OCI-LY1 (cell line): ENCODE measurements at regions not wholly inside any gene's neighbourhood (a gene's known extent, or its start where the extent isn't known, plus 50 kb on each side); places are given as distances from the start of the nearest gene placed in this dataset.

Experiments
- H2AFZ ChIP-seq: fragments of 200-600 bp; sonication (generic), shearing (Covaris generic); 2 replicates; pipeline ENCODE4 v1.6.0; 2014; ENCODE audit warnings: antibody characterized with exemption, mild to moderate bottlenecking, low read length
- H3F3A ChIP-seq: fragments of 200-600 bp; sonication (generic), shearing (Covaris generic); 2 replicates; pipeline ENCODE4 v1.6.0; 2014; ENCODE audit warnings: mild to moderate bottlenecking, antibody characterized with exemption, low read length, moderate library complexity; ENCODE audit not compliant: insufficient read depth
- H3K27ac ChIP-seq: fragments of 200-600 bp; sonication (generic); 2 replicates; pipeline ENCODE4 v1.5.1; 2014; ENCODE audit warnings: low read length, mixed run types, mild to moderate bottlenecking, low read depth; ENCODE audit not compliant: poor library complexity, severe bottlenecking
- H3K27me3 ChIP-seq: fragments of 200-600 bp; sonication (generic); 2 replicates; pipeline ENCODE4 v1.6.0; 2014; ENCODE audit warnings: antibody characterized with exemption, mild to moderate bottlenecking, low read length, moderate library complexity; ENCODE audit not compliant: insufficient read depth
- H3K36me3 ChIP-seq: fragments of 200-600 bp; sonication (generic); 2 replicates; pipeline ENCODE4 v1.6.1; 2014; ENCODE audit warnings: mild to moderate bottlenecking, antibody characterized with exemption, low read length, moderate library complexity, mixed read lengths; ENCODE audit not compliant: insufficient read depth
- H3K4me1 ChIP-seq: fragments of 200-600 bp; sonication (generic); 2 replicates; pipeline ENCODE4 v1.5.1; 2014; ENCODE audit warnings: mild to moderate bottlenecking, low read length, moderate library complexity; ENCODE audit not compliant: insufficient read depth, severe bottlenecking
- H3K4me2 ChIP-seq: fragments of 200-600 bp; sonication (generic), shearing (Covaris generic); 2 replicates; pipeline ENCODE4 v1.6.1; 2014; ENCODE audit warnings: low read length
- H3K4me3 ChIP-seq: fragments of 200-600 bp; sonication (generic); 2 replicates; pipeline ENCODE4 v1.5.1; 2014; ENCODE audit warnings: low read length, low read depth, mild to moderate bottlenecking, mixed read lengths; ENCODE audit not compliant: poor library complexity, severe bottlenecking
- H3K79me2 ChIP-seq: fragments of 200-600 bp; shearing (Covaris generic); 2 replicates; pipeline ENCODE4 v1.6.1; 2016; ENCODE audit warnings: mixed run types, low read length, mixed read lengths; ENCODE audit not compliant: insufficient read depth
- H3K9ac ChIP-seq: fragments of 200-600 bp; sonication (generic), shearing (Covaris generic); 2 replicates; pipeline ENCODE4 v1.6.1; 2014; ENCODE audit warnings: mild to moderate bottlenecking, low read length, mixed read lengths
- H3K9me2 ChIP-seq: fragments of 200-600 bp; sonication (generic), shearing (Covaris generic); 2 replicates; pipeline ENCODE4 v1.6.1; 2014; ENCODE audit warnings: low read depth, mild to moderate bottlenecking, low read length, mixed read lengths
- H3K9me3 ChIP-seq: fragments of 200-600 bp; shearing (Covaris generic); 2 replicates; pipeline ENCODE4 v1.6.1; 2014; ENCODE audit warnings: low read length, mixed read lengths
- H4K20me1 ChIP-seq: fragments of 200-600 bp; sonication (generic), shearing (Covaris generic); 2 replicates; pipeline ENCODE4 v1.6.0; 2016; ENCODE audit warnings: mild to moderate bottlenecking, low read length; ENCODE audit not compliant: insufficient read depth
- EZH2 ChIP-seq: fragments of 200-600 bp; sonication (generic), shearing (Covaris generic); IDR thresholded peaks from 2 replicates; pipeline ENCODE4 v1.8.0; 2017; ENCODE audit warnings: borderline replicate concordance, mixed run types, mild to moderate bottlenecking, antibody characterized with exemption, low read length, moderate library complexity, mixed read lengths
- TF ChIP-seq, protein P1 (sequence below): fragments of 200-600 bp; sonication (generic), shearing (Covaris generic); IDR thresholded peaks from 2 replicates; pipeline ENCODE4 v1.5.1; 2017; ENCODE audit warnings: mild to moderate bottlenecking, antibody characterized with exemption, low read length, moderate library complexity, mixed read lengths

DNA sequence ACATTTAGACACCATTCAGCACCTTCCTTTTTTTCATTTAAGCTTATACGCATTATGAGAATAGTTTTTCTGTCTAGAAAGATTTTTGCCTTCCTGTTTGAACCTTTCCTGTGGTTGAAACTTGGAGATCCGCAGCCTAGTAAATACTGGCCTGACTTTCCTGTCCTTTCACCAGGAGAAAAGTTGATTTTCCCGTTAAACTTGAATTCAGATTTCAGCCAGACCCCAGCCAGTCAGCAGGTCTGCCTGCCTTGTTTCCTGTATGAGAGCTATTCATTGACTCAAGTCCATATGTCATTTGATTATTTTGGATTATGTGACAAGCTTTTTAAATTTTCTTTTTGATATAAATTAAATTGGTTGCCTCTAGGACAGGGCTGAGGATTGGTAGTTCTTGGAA lies 71.5 kb downstream of the EVX1 start:
- Histone ChIP-seq H3K79me2 (no peaks in the 10 kb centered on the region), H3K27ac (no peak overlapping the region), H3K4me2 (no peak overlapping the region), H3K4me3 (no peak overlapping the region), H3K36me3 (no peaks in the 10 kb centered on the region), H3F3A (no peaks in the 10 kb centered on the region), H3K9me3 (no peaks in the 10 kb centered on the region), H3K4me1 (no peaks in the 10 kb centered on the region), H2AFZ (no peak overlapping the region), H3K9me2 (no peaks in the 10 kb centered on the region), H3K27me3 (no peaks in the 10 kb centered on the region), H4K20me1 (no peaks in the 10 kb centered on the region), H3K9ac (no peak overlapping the region)
- TF ChIP-seq, protein P1, sequence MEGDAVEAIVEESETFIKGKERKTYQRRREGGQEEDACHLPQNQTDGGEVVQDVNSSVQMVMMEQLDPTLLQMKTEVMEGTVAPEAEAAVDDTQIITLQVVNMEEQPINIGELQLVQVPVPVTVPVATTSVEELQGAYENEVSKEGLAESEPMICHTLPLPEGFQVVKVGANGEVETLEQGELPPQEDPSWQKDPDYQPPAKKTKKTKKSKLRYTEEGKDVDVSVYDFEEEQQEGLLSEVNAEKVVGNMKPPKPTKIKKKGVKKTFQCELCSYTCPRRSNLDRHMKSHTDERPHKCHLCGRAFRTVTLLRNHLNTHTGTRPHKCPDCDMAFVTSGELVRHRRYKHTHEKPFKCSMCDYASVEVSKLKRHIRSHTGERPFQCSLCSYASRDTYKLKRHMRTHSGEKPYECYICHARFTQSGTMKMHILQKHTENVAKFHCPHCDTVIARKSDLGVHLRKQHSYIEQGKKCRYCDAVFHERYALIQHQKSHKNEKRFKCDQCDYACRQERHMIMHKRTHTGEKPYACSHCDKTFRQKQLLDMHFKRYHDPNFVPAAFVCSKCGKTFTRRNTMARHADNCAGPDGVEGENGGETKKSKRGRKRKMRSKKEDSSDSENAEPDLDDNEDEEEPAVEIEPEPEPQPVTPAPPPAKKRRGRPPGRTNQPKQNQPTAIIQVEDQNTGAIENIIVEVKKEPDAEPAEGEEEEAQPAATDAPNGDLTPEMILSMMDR = no peak
- no peak for TF ChIP-seq EZH2

DNA sequence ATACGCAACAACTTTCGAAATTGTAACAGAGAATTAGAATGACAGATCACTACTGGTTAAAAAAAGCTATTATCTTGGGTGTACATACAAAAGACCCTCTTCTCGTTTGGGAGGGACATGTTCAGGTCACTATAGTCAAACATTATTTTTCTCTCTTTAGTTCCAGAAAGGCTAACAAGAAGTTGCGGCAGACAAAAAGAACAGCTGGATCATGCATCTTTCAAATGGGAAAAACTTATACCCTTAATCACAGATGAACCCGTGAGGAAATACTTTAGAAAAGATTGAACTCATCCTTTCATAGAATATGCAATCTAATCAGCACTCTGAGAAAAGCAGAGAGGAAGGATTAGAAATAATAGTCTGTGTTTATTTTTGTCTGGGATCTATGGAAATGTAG lies 72.5 kb downstream of the EVX1 start:
- Histone ChIP-seq H3K9me2 (no peaks in the 10 kb centered on the region), H3K4me3 (no peak overlapping the region), H2AFZ (no peak overlapping the region), H3K36me3 (no peaks in the 10 kb centered on the region), H3F3A (no peaks in the 10 kb centered on the region), H3K27me3 (no peaks in the 10 kb centered on the region), H3K4me1 (no peaks in the 10 kb centered on the region), H3K27ac (no peak overlapping the region), H3K9ac (no peak overlapping the region), H3K9me3 (no peaks in the 10 kb centered on the region), H3K79me2 (no peaks in the 10 kb centered on the region), H3K4me2 (no peak overlapping the region), H4K20me1 (no peaks in the 10 kb centered on the region)
- no peak for TF ChIP-seq EZH2
- TF ChIP-seq, protein P1 = no peak

DNA sequence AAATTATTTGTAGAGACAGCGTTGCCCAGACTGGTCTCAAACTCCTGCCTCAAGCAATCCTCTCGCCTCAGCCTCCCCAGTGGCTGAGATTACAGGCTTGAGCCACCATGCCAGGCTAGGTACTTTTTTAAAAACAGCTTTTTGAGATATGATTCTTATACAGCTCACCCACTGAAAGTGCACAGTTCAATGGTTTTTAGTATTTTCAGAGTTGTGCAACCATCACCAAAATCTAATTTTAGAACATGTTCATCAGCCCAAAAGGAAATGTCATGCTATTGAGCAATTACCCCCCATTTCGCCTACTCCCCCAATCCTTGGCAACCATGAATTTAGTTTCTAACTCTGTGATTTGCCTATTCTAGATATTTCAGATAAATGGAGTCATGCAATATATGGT lies 73.7 kb downstream of the EVX1 start:
- no peaks in the 10 kb centered on the region for H3F3A ChIP-seq
- H3K4me2 ChIP-seq = no peak overlapping the region
- H3K79me2 ChIP-seq = no peaks in the 10 kb centered on the region
- no peaks in the 10 kb centered on the region for H3K9me3 ChIP-seq
- no peaks in the 10 kb centered on the region for H4K20me1 ChIP-seq
- no peaks in the 10 kb centered on the region for H3K4me1 ChIP-seq
- no peak overlapping the region for H3K4me3 ChIP-seq
- H3K9ac ChIP-seq = no peak overlapping the region
- H3K9me2 ChIP-seq = no peaks in the 10 kb centered on the region
- TF ChIP-seq, protein P1 = no peak
- TF ChIP-seq EZH2 = no peak
- no peak overlapping the region for H2AFZ ChIP-seq
- H3K27me3 ChIP-seq = no peaks in the 10 kb centered on the region
- H3K27ac ChIP-seq = no peak overlapping the region
- no peaks in the 10 kb centered on the region for H3K36me3 ChIP-seq
